ENCODE measurements at regions not wholly inside any gene's neighbourhood (a gene's known extent, or its start where the extent isn't known, plus 50 kb on each side); places are given as distances from the start of the nearest gene placed in this dataset.

DNA sequence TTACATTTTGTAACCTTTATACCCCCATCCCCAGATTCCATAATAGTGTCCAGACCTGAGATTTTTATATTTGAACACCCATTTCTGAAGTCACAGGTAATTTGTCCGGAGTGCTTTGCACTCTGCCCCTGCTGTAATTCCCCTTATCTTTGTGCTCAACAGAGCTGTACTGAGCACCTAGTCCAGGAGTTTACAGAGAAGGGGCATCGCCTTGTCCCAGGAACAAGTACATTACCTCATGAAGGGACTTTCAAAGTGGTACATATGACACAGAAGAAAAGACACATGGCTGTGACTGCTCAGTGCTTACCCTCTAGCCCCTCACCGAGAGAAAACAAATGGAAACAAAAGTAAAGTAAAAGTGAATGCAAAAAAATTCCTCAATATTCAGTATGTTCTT is 373.5 kb downstream of the SOX11 start:
- no peak overlapping the region for H2AFZ ChIP-seq (ENCODE audit: low read depth, low read length)
- DNase-seq (no peak), ATAC-seq (ENCODE audit: insufficient read depth, low read depth) (no peak)
- H3K27ac ChIP-seq (ENCODE audit: low read length) = no peak overlapping the region
- no peak overlapping the region for H3K4me3 ChIP-seq (ENCODE audit: low read depth in 1 of 2, low read length in 2 of 2)
- no peak overlapping the region for H3K9ac ChIP-seq (ENCODE audit: low read depth, low read length)
- no peaks in the 10 kb centered on the region for H3K27me3 ChIP-seq (ENCODE audit: insufficient read depth, low read length, poor library complexity)
- no peak overlapping the region for H3K4me2 ChIP-seq (ENCODE audit: insufficient read depth, low read length)
- TF ChIP-seq, protein P1, sequence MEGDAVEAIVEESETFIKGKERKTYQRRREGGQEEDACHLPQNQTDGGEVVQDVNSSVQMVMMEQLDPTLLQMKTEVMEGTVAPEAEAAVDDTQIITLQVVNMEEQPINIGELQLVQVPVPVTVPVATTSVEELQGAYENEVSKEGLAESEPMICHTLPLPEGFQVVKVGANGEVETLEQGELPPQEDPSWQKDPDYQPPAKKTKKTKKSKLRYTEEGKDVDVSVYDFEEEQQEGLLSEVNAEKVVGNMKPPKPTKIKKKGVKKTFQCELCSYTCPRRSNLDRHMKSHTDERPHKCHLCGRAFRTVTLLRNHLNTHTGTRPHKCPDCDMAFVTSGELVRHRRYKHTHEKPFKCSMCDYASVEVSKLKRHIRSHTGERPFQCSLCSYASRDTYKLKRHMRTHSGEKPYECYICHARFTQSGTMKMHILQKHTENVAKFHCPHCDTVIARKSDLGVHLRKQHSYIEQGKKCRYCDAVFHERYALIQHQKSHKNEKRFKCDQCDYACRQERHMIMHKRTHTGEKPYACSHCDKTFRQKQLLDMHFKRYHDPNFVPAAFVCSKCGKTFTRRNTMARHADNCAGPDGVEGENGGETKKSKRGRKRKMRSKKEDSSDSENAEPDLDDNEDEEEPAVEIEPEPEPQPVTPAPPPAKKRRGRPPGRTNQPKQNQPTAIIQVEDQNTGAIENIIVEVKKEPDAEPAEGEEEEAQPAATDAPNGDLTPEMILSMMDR (IDR thresholded peaks at IDR 0.05; ENCODE audit: borderline replicate concordance, extremely low read depth, low read length, poor library complexity, severe bottlenecking) = no peak
- TF ChIP-seq EZH2 (IDR thresholded peaks at IDR 0.05; ENCODE audit: borderline replicate concordance, low read depth, low read length, severe bottlenecking) = no peak
- no peaks in the 10 kb centered on the region for H4K20me1 ChIP-seq (ENCODE audit: insufficient read depth, low read length)
- no peaks in the 10 kb centered on the region for H3K36me3 ChIP-seq (ENCODE audit: insufficient read depth, low read length)
- no peaks in the 10 kb centered on the region for H3K9me3 ChIP-seq (ENCODE audit: insufficient read depth, low read length, severe bottlenecking)
- H3K4me1 ChIP-seq (ENCODE audit: insufficient read depth, low read length) = no peaks in the 10 kb centered on the region
- H3K79me2 ChIP-seq (ENCODE audit: insufficient read depth, low read length) = no peaks in the 10 kb centered on the region

DNA sequence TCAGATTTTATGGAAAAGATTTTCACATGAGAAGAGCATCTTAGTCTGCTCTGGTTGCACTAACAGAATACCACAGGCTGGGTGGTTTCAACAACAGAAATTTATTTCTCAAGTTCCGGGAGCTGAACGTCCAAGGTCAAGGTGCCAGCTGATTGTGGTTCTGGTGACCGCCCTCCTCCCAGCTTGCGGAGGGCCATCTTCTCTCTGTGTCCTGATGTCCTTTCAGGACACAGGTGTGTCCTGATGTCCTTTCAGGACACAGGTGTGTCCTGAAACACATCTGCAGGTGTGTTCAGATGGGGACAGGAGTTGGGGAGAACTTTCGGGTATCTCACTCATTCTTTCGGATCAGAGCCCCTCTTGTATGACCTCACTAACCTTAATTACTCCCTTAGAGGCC is 374.9 kb downstream of the SOX11 start:
- Histone ChIP-seq H3K27me3 (ENCODE audit: insufficient read depth, low read length, poor library complexity) (no peaks in the 10 kb centered on the region), H3K9ac (ENCODE audit: low read depth, low read length) (no peak overlapping the region), H3K4me1 (ENCODE audit: insufficient read depth, low read length) (no peaks in the 10 kb centered on the region), H2AFZ (ENCODE audit: low read depth, low read length) (no peak overlapping the region), H3K4me3 (ENCODE audit: low read depth in 1 of 2, low read length in 2 of 2) (no peak overlapping the region), H4K20me1 (ENCODE audit: insufficient read depth, low read length) (no peaks in the 10 kb centered on the region), H3K9me3 (ENCODE audit: insufficient read depth, low read length, severe bottlenecking) (no peaks in the 10 kb centered on the region), H3K79me2 (ENCODE audit: insufficient read depth, low read length) (no peaks in the 10 kb centered on the region), H3K27ac (ENCODE audit: low read length) (no peak overlapping the region), H3K36me3 (ENCODE audit: insufficient read depth, low read length) (no peaks in the 10 kb centered on the region), H3K4me2 (ENCODE audit: insufficient read depth, low read length) (no peak overlapping the region)
- ATAC-seq (ENCODE audit: insufficient read depth, low read depth) (no peak), DNase-seq (no peak)
- TF ChIP-seq, protein P1 (IDR thresholded peaks at IDR 0.05; ENCODE audit: borderline replicate concordance, extremely low read depth, low read length, poor library complexity, severe bottlenecking) = no peak
- no peak for TF ChIP-seq EZH2 (IDR thresholded peaks at IDR 0.05; ENCODE audit: borderline replicate concordance, low read depth, low read length, severe bottlenecking)

DNA sequence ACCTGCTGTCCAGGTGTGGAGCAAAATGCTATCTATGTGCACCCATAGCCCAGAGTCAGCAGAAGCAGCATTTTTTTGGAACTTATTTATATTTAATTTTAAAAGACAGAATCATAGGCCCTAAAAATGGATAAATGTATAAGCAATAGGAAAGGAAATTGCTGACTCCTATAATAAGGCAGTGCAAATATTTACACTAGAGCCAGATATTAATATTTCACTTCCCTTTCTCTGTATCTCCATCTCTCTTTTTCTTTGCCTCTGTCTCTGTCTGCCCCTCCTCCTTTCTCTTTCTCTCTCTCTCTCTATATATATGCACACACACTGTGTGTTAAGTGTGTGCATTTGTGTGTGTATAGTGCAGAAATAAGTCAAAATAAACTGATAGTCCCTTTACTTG is 375.6 kb downstream of the SOX11 start:
- TF ChIP-seq, protein P1 (IDR thresholded peaks at IDR 0.05; ENCODE audit: borderline replicate concordance, extremely low read depth, low read length, poor library complexity, severe bottlenecking) = no peak
- TF ChIP-seq EZH2 (IDR thresholded peaks at IDR 0.05; ENCODE audit: borderline replicate concordance, low read depth, low read length, severe bottlenecking) = no peak
- H3K9me3 ChIP-seq (ENCODE audit: insufficient read depth, low read length, severe bottlenecking) = no peaks in the 10 kb centered on the region
- H3K27me3 ChIP-seq (ENCODE audit: insufficient read depth, low read length, poor library complexity) = no peaks in the 10 kb centered on the region
- no peak for DNase-seq
- H2AFZ ChIP-seq (ENCODE audit: low read depth, low read length) = no peak overlapping the region
- no peaks in the 10 kb centered on the region for H4K20me1 ChIP-seq (ENCODE audit: insufficient read depth, low read length)
- no peaks in the 10 kb centered on the region for H3K4me1 ChIP-seq (ENCODE audit: insufficient read depth, low read length)
- H3K36me3 ChIP-seq (ENCODE audit: insufficient read depth, low read length) = no peaks in the 10 kb centered on the region
- no peaks in the 10 kb centered on the region for H3K79me2 ChIP-seq (ENCODE audit: insufficient read depth, low read length)
- ATAC-seq (ENCODE audit: insufficient read depth, low read depth) = no peak
- H3K4me3 ChIP-seq (ENCODE audit: low read depth in 1 of 2, low read length in 2 of 2) = no peak overlapping the region
- H3K27ac ChIP-seq (ENCODE audit: low read length) = no peak overlapping the region
- H3K4me2 ChIP-seq (ENCODE audit: insufficient read depth, low read length) = no peak overlapping the region
- no peak overlapping the region for H3K9ac ChIP-seq (ENCODE audit: low read depth, low read length)

DNA sequence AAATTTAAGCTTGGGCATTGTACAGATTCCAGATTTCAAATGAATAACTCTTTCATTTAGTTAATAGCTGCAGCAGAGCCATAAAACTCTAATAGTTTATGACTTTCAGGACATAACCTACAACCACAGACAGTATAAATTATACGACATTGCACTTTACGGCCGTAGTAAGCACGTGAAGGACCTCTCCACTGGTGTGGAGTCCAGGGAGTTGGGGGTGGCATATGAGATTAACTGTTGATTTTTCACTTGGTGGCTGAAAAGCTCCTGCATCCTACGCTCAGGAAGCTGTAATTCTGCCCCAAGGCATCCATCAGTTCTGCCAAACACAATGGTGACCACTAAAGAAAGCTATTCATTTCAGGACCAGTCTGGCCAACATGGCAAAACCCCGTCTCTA is 376.2 kb downstream of the SOX11 start:
- H4K20me1 ChIP-seq (ENCODE audit: insufficient read depth, low read length) = no peaks in the 10 kb centered on the region

More for the DNA sequence above, 376.2 kb downstream of the SOX11 start:
- Histone ChIP-seq H3K27ac (ENCODE audit: low read length) (no peak overlapping the region), H3K4me3 (ENCODE audit: low read depth in 1 of 2, low read length in 2 of 2) (no peak overlapping the region), H3K9ac (ENCODE audit: low read depth, low read length) (no peak overlapping the region), H3K9me3 (ENCODE audit: insufficient read depth, low read length, severe bottlenecking) (no peaks in the 10 kb centered on the region), H3K79me2 (ENCODE audit: insufficient read depth, low read length) (no peaks in the 10 kb centered on the region), H3K4me1 (ENCODE audit: insufficient read depth, low read length) (no peaks in the 10 kb centered on the region), H2AFZ (ENCODE audit: low read depth, low read length) (no peak overlapping the region), H3K4me2 (ENCODE audit: insufficient read depth, low read length) (no peak overlapping the region), H3K36me3 (ENCODE audit: insufficient read depth, low read length) (no peaks in the 10 kb centered on the region), H3K27me3 (ENCODE audit: insufficient read depth, low read length, poor library complexity) (no peaks in the 10 kb centered on the region)
- ATAC-seq (ENCODE audit: insufficient read depth, low read depth) (no peak), DNase-seq (no peak)
- TF ChIP-seq, protein P1 (IDR thresholded peaks at IDR 0.05; ENCODE audit: borderline replicate concordance, extremely low read depth, low read length, poor library complexity, severe bottlenecking) = no peak
- TF ChIP-seq EZH2 (IDR thresholded peaks at IDR 0.05; ENCODE audit: borderline replicate concordance, low read depth, low read length, severe bottlenecking) = no peak
